Suprapubic skin (tissue), 4 donors: ENCODE measurements at regions not wholly inside any gene's neighbourhood (a gene's known extent, or its start where the extent isn't known, plus 50 kb on each side); places are given as distances from the start of the nearest gene placed in this dataset.

ENCODE experiments used
- DNase-seq, 2 donors: peaks; one replicate each; pipeline ENCODE4 v3.0.0-alpha.2; 2019; ENCODE audit warnings: low spot score in 2 of 2
- H3K27ac ChIP-seq: fragments of 200-600 bp; sonication (generic); one replicate; pipeline ENCODE4 v1.5.1; 2019
- H3K27me3 ChIP-seq: fragments of 200-600 bp; sonication (generic); one replicate; pipeline ENCODE4 v1.5.1; 2019
- H3K36me3 ChIP-seq: fragments of 200-600 bp; sonication (generic); one replicate; pipeline ENCODE4 v1.5.1; 2019
- H3K4me1 ChIP-seq: fragments of 200-600 bp; sonication (generic); one replicate; pipeline ENCODE4 v1.5.1; 2019
- H3K4me3 ChIP-seq: fragments of 200-600 bp; sonication (generic); one replicate; pipeline ENCODE4 v1.5.1; 2019; ENCODE audit warnings: mild to moderate bottlenecking
- H3K9me3 ChIP-seq: fragments of 200-600 bp; sonication (generic); one replicate; pipeline ENCODE4 v1.5.1; 2019
- EP300 ChIP-seq: sonication (generic); formaldehyde crosslinking; IDR thresholded peaks from one replicate; pipeline ENCODE4 v1.6.1; 2017; ENCODE audit warnings: antibody characterized with exemption
- POLR2A ChIP-seq, 2 donors: fragments of 450-650 bp; IDR thresholded peaks; one replicate each; pipeline ENCODE4 v1.6.1; 2017; ENCODE audit warnings: antibody characterized with exemption in 2 of 2, mild to moderate bottlenecking in 2 of 2, moderate library complexity in 2 of 2
- POLR2AphosphoS5 ChIP-seq, 3 donors: sonication (generic); formaldehyde crosslinking; IDR thresholded peaks; one replicate each; pipeline ENCODE4 v1.6.1; 2017; ENCODE audit warnings: antibody characterized with exemption in 3 of 3
- WGBS: methylation state at CpG from one replicate; pipeline ENCODE4 v1.1.5; 2018; 5-methylcytosine and 5-hydroxymethylcytosine counted together
- TF ChIP-seq, protein P1 (sequence below), 2 donors: fragments of 200-600 bp in 1 of 2; fragments of 450-650 bp in 1 of 2; sonication (generic) in 1 of 2; IDR thresholded peaks; one replicate each; pipeline ENCODE4 v1.5.1; 2016 to 2019; ENCODE audit warnings: antibody characterized with exemption in 2 of 2, mild to moderate bottlenecking in 1 of 2, moderate library complexity in 1 of 2

DNA sequence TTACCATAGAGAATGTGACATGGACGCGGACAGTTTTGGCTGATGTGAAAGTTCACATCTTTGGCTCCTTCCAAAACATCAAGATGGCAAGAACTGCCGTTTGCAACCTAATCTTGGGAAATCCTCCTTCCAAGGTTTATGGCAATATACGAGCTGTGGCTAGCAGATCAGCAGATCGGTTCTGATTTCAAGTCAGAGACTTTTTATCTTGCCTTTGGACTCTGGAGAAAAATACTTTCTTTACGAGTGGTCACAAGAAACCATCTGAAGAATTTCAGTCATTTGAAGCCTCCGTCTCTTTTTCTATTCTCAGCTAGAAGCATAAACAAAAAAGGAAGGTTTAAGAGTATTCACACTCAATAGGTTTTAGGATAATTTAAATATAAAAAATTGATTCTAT lies 153.5 kb upstream of the MEIS2 start:
- no peak overlapping the region for H3K4me3 ChIP-seq
- no peaks in the 10 kb centered on the region for H3K4me1 ChIP-seq
- WGBS = 80% methylated on average over 7 of the region's 7 CpGs

DNA sequence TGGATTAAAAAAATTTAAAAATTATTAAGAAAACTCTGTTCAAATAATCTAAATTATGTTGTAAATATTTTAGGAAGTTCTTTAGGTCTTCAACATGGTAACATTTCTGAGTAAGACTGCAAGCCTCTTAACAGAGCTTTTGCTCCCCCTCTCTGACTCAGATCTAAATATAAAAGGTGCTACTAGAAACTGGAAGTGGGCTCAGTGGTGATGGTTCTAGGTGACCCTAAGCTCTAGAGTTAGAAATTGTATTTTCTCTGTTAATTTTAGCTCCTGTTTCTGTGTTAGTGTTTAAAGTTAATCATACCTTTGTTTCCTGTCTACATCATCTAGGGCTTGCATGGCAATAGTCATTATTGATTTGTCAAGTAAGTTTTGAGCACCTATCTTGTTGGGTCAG lies 159.9 kb upstream of the MEIS2 start:
- Histone ChIP-seq H3K27me3 (no peaks in the 10 kb centered on the region), H3K4me3 (no peak overlapping the region), H3K4me1 (no peaks in the 10 kb centered on the region)

More for the DNA sequence above, 153.5 kb upstream of the MEIS2 start:
- H3K9me3 ChIP-seq = no peaks in the 10 kb centered on the region
- TF ChIP-seq POLR2A (IDR thresholded peaks at IDR 0.05) = no peak
- no peak for TF ChIP-seq EP300
- TF ChIP-seq, protein P1, sequence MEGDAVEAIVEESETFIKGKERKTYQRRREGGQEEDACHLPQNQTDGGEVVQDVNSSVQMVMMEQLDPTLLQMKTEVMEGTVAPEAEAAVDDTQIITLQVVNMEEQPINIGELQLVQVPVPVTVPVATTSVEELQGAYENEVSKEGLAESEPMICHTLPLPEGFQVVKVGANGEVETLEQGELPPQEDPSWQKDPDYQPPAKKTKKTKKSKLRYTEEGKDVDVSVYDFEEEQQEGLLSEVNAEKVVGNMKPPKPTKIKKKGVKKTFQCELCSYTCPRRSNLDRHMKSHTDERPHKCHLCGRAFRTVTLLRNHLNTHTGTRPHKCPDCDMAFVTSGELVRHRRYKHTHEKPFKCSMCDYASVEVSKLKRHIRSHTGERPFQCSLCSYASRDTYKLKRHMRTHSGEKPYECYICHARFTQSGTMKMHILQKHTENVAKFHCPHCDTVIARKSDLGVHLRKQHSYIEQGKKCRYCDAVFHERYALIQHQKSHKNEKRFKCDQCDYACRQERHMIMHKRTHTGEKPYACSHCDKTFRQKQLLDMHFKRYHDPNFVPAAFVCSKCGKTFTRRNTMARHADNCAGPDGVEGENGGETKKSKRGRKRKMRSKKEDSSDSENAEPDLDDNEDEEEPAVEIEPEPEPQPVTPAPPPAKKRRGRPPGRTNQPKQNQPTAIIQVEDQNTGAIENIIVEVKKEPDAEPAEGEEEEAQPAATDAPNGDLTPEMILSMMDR (IDR thresholded peaks at IDR 0.05) = no peak
- no peak for TF ChIP-seq POLR2AphosphoS5 (IDR thresholded peaks at IDR 0.05)
- no peaks in the 10 kb centered on the region for H3K36me3 ChIP-seq
- no peaks in the 10 kb centered on the region for H3K27me3 ChIP-seq
- no peak for DNase-seq
- no peak overlapping the region for H3K27ac ChIP-seq

DNA sequence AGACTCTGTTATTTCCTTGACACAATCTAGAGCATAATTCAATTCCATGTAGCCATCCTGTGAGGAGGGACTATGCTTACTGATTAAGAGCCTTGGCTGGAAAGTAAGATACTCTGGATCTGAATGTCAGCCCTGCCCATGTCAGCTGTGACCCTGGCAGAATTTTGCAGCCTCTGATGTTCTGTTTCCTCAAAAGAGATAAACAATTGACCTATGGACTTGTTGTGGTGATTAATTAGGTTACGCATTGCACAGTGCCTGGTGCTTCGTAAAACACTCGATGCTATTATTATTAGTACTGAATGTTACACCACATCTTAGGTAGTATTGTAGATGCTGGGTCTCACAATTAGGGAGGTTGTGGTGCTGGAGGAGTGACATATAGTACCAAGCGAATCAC lies 161.3 kb upstream of the MEIS2 start:
- Histone ChIP-seq H3K36me3 (no peaks in the 10 kb centered on the region), H3K4me3 (no peak overlapping the region), H3K9me3 (no peaks in the 10 kb centered on the region), H3K27ac (no peak overlapping the region), H3K27me3 (no peaks in the 10 kb centered on the region), H3K4me1 (no peaks in the 10 kb centered on the region)
- DNase-seq = no peak
- 94% methylated on average over 4 of the region's 4 CpGs for WGBS
- TF ChIP-seq POLR2AphosphoS5 (IDR thresholded peaks at IDR 0.05) (no peak), POLR2A (IDR thresholded peaks at IDR 0.05) (no peak), EP300 (no peak)
- TF ChIP-seq, protein P1 (IDR thresholded peaks at IDR 0.05) = no peak

More for the DNA sequence above, 159.9 kb upstream of the MEIS2 start:
- Histone ChIP-seq H3K9me3 (no peaks in the 10 kb centered on the region), H3K36me3 (no peaks in the 10 kb centered on the region), H3K27ac (no peak overlapping the region)
- no peak for DNase-seq
- TF ChIP-seq, protein P1 (IDR thresholded peaks at IDR 0.05) = no peak
- no peak for TF ChIP-seq POLR2A (IDR thresholded peaks at IDR 0.05)
- TF ChIP-seq POLR2AphosphoS5 (IDR thresholded peaks at IDR 0.05) = no peak

DNA sequence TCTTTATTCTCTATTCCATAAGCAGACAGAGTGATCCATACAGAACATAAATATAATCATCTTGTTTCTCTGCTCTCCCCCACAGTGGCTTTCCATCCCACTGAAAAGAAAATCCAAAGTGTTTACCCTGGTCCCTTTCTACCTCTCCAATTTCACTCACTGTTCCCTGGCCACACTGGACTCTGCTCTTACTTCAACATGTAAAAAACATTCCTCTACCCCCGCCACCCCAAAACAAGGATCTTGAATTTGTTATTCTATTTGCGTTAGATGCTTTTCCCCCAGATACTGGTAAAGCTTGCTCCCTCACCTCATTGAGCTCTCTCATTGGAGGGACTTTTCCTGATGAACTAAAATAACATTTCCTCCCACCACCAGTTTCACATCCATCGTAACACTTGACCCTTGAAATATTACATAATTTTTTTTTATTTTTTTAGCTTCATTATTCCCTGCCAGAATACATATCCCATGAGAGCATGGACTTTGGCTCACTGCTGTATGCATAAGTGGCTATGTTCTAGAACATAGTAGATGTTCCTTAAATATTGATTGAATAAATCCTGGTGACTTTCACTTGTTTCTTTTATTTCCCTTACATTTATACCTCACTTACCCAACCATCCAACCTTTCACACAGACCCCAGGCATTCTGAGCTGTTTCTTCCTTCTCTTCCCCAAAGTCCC lies 162.7 kb upstream of the MEIS2 start:
- 64% methylated on average over 3 of the region's 3 CpGs for WGBS

DNA sequence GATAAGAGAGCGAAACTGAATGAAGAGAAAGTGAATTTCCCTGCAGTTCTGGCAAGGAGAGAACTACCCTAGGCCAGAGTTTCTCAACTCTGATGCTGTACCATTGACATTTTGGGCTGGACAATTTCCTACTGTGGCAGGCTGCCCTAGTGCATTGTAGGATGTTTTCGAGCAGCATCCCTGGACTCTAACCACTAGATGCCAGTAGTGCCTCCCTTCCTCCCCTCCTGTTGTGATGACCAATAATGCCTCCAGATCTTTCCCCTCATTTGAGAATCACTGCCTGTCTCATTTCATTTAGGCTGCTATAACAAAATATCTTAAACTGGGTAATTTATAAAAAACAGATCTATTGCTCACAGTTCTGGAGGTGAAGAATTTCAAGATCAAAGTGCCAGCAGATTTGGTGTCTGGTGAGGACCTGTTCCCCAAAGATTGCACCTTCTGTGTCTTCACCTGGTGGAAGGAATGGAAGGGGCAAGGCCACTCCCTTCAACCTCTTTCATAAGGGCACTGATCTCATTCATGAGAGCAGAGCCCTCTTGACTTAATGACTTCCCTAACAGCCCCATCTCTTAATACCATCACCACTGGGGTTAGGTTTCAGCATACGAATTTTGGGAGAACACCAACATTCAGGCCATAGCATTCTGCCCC lies 188.9 kb upstream of the MEIS2 start:
- 55% methylated on average over 3 of the region's 3 CpGs for WGBS
- no peak for DNase-seq
- Histone ChIP-seq H3K27me3 (no peaks in the 10 kb centered on the region), H3K36me3 (no peaks in the 10 kb centered on the region), H3K4me3 (no peak overlapping the region), H3K4me1 (no peaks in the 10 kb centered on the region), H3K27ac (no peak overlapping the region), H3K9me3 (no peaks in the 10 kb centered on the region)
- TF ChIP-seq EP300 = no peak
- no peak for TF ChIP-seq POLR2A (IDR thresholded peaks at IDR 0.05)
- TF ChIP-seq, protein P1 (IDR thresholded peaks at IDR 0.05) = no peak
- TF ChIP-seq POLR2AphosphoS5 (IDR thresholded peaks at IDR 0.05) = no peak

More for the DNA sequence above, 162.7 kb upstream of the MEIS2 start:
- TF ChIP-seq, protein P1 (IDR thresholded peaks at IDR 0.05) = no peak
- TF ChIP-seq POLR2AphosphoS5 (IDR thresholded peaks at IDR 0.05) (no peak), EP300 (no peak), POLR2A (IDR thresholded peaks at IDR 0.05) (no peak)
- no peak overlapping the region for H3K4me3 ChIP-seq
- H3K36me3 ChIP-seq = no peaks in the 10 kb centered on the region
- no peak overlapping the region for H3K27ac ChIP-seq
- no peaks in the 10 kb centered on the region for H3K9me3 ChIP-seq
- no peaks in the 10 kb centered on the region for H3K27me3 ChIP-seq
- no peak for DNase-seq
- no peaks in the 10 kb centered on the region for H3K4me1 ChIP-seq
